ENCODE measurements at regions not wholly inside any gene's neighbourhood (a gene's known extent, or its start where the extent isn't known, plus 50 kb on each side); places are given as distances from the start of the nearest gene placed in this dataset.

GRCh38 chr7:17206349-17206905 is 92.0 kb upstream of the AHR start (continued):
- TF ChIP-seq KLF9 (CRISPR knock-in tag; IDR thresholded peaks at IDR 0.05; ENCODE audit: low read depth) (peak; percentile 34), TBX2 (CRISPR knock-in tag; IDR thresholded peaks at IDR 0.05; ENCODE audit: borderline replicate concordance) (peak; percentile 99), ZMYM2 (CRISPR knock-in tag; IDR thresholded peaks at IDR 0.05) (peak; percentile 70; the same call in 1 of the 2 replicates), ARNTL (CRISPR knock-in tag; IDR thresholded peaks at IDR 0.05) (no peak), SKIL (CRISPR knock-in tag; IDR thresholded peaks at IDR 0.05; ENCODE audit: borderline replicate concordance) (peak; percentile 73; the same call in 1 of the 2 replicates), ZNF619 (CRISPR knock-in tag; IDR thresholded peaks at IDR 0.05) (no peak), CHD4 (IDR thresholded peaks at IDR 0.05; ENCODE audit: borderline replicate concordance, low read length) (peak; percentile 90; the same call in 1 of the 2 replicates), TP53 (CRISPR knock-in tag; conservative IDR thresholded peaks at IDR 0.05) (no peak), REXO4 (CRISPR knock-in tag; IDR thresholded peaks at IDR 0.05; ENCODE audit: borderline replicate concordance) (no peak), NCOA1 (CRISPR knock-in tag; IDR thresholded peaks at IDR 0.05) (peak; percentile 66; the same call in 1 of the 2 replicates), ERF (CRISPR knock-in tag; IDR thresholded peaks at IDR 0.05) (peak; percentile 74), REPIN1 (CRISPR knock-in tag; IDR thresholded peaks at IDR 0.05; ENCODE audit: borderline replicate concordance, low read depth) (peak; percentile 60; the same call in 1 of the 2 replicates), FOXA3 (CRISPR knock-in tag; IDR thresholded peaks at IDR 0.05) (peak; percentile 99)
- TF ChIP-seq, protein P1, sequence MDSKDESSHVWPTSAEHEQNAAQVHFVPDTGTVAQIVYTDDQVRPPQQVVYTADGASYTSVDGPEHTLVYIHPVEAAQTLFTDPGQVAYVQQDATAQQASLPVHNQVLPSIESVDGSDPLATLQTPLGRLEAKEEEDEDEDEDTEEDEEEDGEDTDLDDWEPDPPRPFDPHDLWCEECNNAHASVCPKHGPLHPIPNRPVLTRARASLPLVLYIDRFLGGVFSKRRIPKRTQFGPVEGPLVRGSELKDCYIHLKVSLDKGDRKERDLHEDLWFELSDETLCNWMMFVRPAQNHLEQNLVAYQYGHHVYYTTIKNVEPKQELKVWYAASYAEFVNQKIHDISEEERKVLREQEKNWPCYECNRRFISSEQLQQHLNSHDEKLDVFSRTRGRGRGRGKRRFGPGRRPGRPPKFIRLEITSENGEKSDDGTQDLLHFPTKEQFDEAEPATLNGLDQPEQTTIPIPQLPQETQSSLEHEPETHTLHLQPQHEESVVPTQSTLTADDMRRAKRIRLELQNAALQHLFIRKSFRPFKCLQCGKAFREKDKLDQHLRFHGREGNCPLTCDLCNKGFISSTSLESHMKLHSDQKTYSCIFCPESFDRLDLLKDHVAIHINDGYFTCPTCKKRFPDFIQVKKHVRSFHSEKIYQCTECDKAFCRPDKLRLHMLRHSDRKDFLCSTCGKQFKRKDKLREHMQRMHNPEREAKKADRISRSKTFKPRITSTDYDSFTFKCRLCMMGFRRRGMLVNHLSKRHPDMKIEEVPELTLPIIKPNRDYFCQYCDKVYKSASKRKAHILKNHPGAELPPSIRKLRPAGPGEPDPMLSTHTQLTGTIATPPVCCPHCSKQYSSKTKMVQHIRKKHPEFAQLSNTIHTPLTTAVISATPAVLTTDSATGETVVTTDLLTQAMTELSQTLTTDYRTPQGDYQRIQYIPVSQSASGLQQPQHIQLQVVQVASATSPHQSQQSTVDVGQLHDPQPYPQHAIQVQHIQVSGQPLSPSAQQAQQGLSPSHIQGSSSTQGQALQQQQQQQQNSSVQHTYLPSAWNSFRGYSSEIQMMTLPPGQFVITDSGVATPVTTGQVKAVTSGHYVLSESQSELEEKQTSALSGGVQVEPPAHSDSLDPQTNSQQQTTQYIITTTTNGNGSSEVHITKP (CRISPR knock-in tag; IDR thresholded peaks at IDR 0.05; ENCODE audit: low read depth) = peak; percentile 62; the same call in 1 of the 2 replicates

All from HepG2 (cell line).